Panc1 (cell line): ENCODE measurements at regions not wholly inside any gene's neighbourhood (a gene's known extent, or its start where the extent isn't known, plus 50 kb on each side); places are given as distances from the start of the nearest gene placed in this dataset.

Source experiments
- ATAC-seq: fragments of 200-7000 bp; cut with Tn5 transposase; 2 replicates; pipeline ENCODE4 v1.9.1; 2020; ENCODE audit warnings: mild to moderate bottlenecking, moderate library complexity
- BruUV-seq: library from RNA; stranded (reverse); fragments of 400-500 nt; replicated peaks from 2 replicates; lab custom pipeline; 2021; lab: Mats Ljungman, UMichigan
- CTCF ChIA-PET: fragments of 300-600 bp; sonication (Branson Sonifier 250); formaldehyde crosslinking; loops from one replicate; lab custom pipeline; 2022; ENCODE audit warnings: antibody characterized with exemption; lab: Charles Lee
- POLR2A ChIA-PET: fragments of 300-600 bp; sonication (Branson Sonifier 250); formaldehyde crosslinking; loops from one replicate; lab custom pipeline; 2022; ENCODE audit warnings: antibody characterized with exemption; lab: Charles Lee
- DNase-seq: peaks from one replicate; pipeline ENCODE4 v3.0.0-alpha.2; 2010; ENCODE audit warnings: low read depth, low spot score
- H3K27ac ChIP-seq: 2 replicates; pipeline ENCODE4 v1.5.1; 2011; ENCODE audit warnings: mild to moderate bottlenecking, low read length, inconsistent platforms
- H3K27me3 ChIP-seq: fragments of 200-500 bp; sonication (Bioruptor generic); 2 replicates; pipeline ENCODE4 v1.6.0; 2014; ENCODE audit warnings: low read length, inconsistent platforms; ENCODE audit not compliant: control insufficient read depth, insufficient read depth
- H3K36me3 ChIP-seq: fragments of 200-500 bp; sonication (Bioruptor generic); 2 replicates; pipeline ENCODE4 v1.5.1; 2014; ENCODE audit warnings: inconsistent platforms, mild to moderate bottlenecking, low read length, moderate library complexity; ENCODE audit not compliant: control insufficient read depth, insufficient read depth
- H3K4me1 ChIP-seq: 2 replicates; pipeline ENCODE4 v1.5.1; 2011; ENCODE audit warnings: inconsistent platforms, mild to moderate bottlenecking, low read length, moderate library complexity; ENCODE audit not compliant: control insufficient read depth, insufficient read depth
- H3K4me3 ChIP-seq, 2 experiments: 2 replicates each; pipeline ENCODE4 v1.5.1; 2011 to 2012; ENCODE audit warnings: low read depth in 2 of 2, low read length in 2 of 2, mild to moderate bottlenecking in 2 of 2, inconsistent platforms in 1 of 2, moderate library complexity in 1 of 2
- H3K9me3 ChIP-seq: fragments of 200-500 bp; sonication (Bioruptor generic); 2 replicates; pipeline ENCODE4 v1.5.1; 2014; ENCODE audit warnings: low read depth, mild to moderate bottlenecking, inconsistent platforms, low read length, moderate library complexity; ENCODE audit not compliant: control insufficient read depth, insufficient read depth
- CTCF ChIP-seq: fragments of 450-650 bp; IDR thresholded peaks from 2 replicates; pipeline ENCODE4 v1.5.1; 2017; ENCODE audit warnings: mild to moderate bottlenecking
- POLR2AphosphoS5 ChIP-seq: IDR thresholded peaks from 2 replicates; pipeline ENCODE4 v1.6.1; 2012; ENCODE audit warnings: mild to moderate bottlenecking, low read depth, low read length, moderate library complexity
- REST ChIP-seq, 2 experiments: IDR thresholded peaks; 2 replicates each; pipeline ENCODE4 v1.6.1; 2011 to 2012; ENCODE audit warnings: low read depth in 2 of 2, control low read depth in 1 of 2, low read length in 1 of 2, mild to moderate bottlenecking in 1 of 2, moderate library complexity in 1 of 2; ENCODE audit not compliant: insufficient read depth in 1 of 2
- SIN3A ChIP-seq: IDR thresholded peaks from 2 replicates; pipeline ENCODE4 v1.6.1; 2012; ENCODE audit warnings: low read depth, mild to moderate bottlenecking, low read length, moderate library complexity, borderline replicate concordance; ENCODE audit not compliant: insufficient read depth
- TCF7L2 ChIP-seq: IDR thresholded peaks from 2 replicates; pipeline ENCODE4 v1.6.1; 2011; ENCODE audit warnings: mild to moderate bottlenecking, low read depth, low read length, inconsistent platforms
- in situ Hi-C: cut with HindIII; loops from 2 replicates; pipeline ENCODE4 v1.10.0; 2016; ENCODE audit warnings: low sequenced_read_pairs, low pct_unique_long_range_greater_than_20kb
- intact Hi-C: fragments of 100-400 bp; cut with micrococcal nuclease; formaldehyde crosslinking; loops from one replicate; pipeline ENCODE4 v1.10.0; 2022; ENCODE audit not compliant: unreplicated experiment

GRCh38 chr2:163291790-163292189 lies 444.0 kb downstream of the FIGN start:
- Histone ChIP-seq H3K4me1 (no peaks in the 10 kb centered on the region), H3K36me3 (no peaks in the 10 kb centered on the region), H3K27ac (no peak overlapping the region), H3K9me3 (no peaks in the 10 kb centered on the region), H3K27me3 (no peaks in the 10 kb centered on the region), H3K4me3 (no peak overlapping the region)
- BruUV-seq, result no TSS peak
- intact Hi-C loops, result no loop called here
- in situ Hi-C loops, result no loop called here
- ChIA-PET CTCF (no interaction called here), POLR2A (no interaction called here)
- DNase-seq (no peak), ATAC-seq (no peak)
- no peak for TF ChIP-seq POLR2AphosphoS5
- no peak for TF ChIP-seq TCF7L2
- no peak for TF ChIP-seq SIN3A
- TF ChIP-seq REST (IDR thresholded peaks at IDR 0.05; ENCODE audit: insufficient read depth in 1 of 2, low read depth in 2 of 2, low read length in 1 of 2), result no peak
- TF ChIP-seq CTCF, result no peak

GRCh38 chr2:163281717-163282116 lies 443.1 kb upstream of the KCNH7 start:
- DNase-seq (no peak), ATAC-seq (no peak)
- Histone ChIP-seq H3K27ac (no peak overlapping the region), H3K27me3 (no peaks in the 10 kb centered on the region), H3K4me1 (no peaks in the 10 kb centered on the region), H3K9me3 (no peaks in the 10 kb centered on the region), H3K4me3 (no peak overlapping the region), H3K36me3 (no peaks in the 10 kb centered on the region)
- no TSS peak for BruUV-seq
- no peak for TF ChIP-seq CTCF
- TF ChIP-seq TCF7L2, result no peak
- TF ChIP-seq POLR2AphosphoS5, result no peak
- no peak for TF ChIP-seq SIN3A
- TF ChIP-seq REST (IDR thresholded peaks at IDR 0.05; ENCODE audit: insufficient read depth in 1 of 2, low read depth in 2 of 2, low read length in 1 of 2), result no peak
- in situ Hi-C loops, result no loop called here
- ChIA-PET POLR2A (no interaction called here), CTCF (no interaction called here)
- intact Hi-C loops, result no loop called here
